DND-41 (cell line): ENCODE measurements at regions not wholly inside any gene's neighbourhood (a gene's known extent, or its start where the extent isn't known, plus 50 kb on each side); places are given as distances from the start of the nearest gene placed in this dataset.

Experiments used
- ATAC-seq: fragments of 200-7000 bp; cut with Tn5 transposase; 3 replicates; pipeline ENCODE4 v1.9.1; 2021; ENCODE audit warnings: low read depth; ENCODE audit not compliant: insufficient read depth
- DNase-seq: peaks from one replicate; pipeline ENCODE4 v3.0.0-alpha.2; 2020
- H2AFZ ChIP-seq: 2 replicates; pipeline ENCODE4 v1.6.0; 2012; ENCODE audit warnings: low read depth, low read length
- H3K27ac ChIP-seq: 2 replicates; pipeline ENCODE4 v1.5.1; 2012; ENCODE audit warnings: low read length, inconsistent platforms
- H3K27me3 ChIP-seq: fragments of 200-600 bp; sonication (generic); 2 replicates; pipeline ENCODE4 v1.6.0; 2012; ENCODE audit warnings: low read length, mild to moderate bottlenecking, inconsistent platforms; ENCODE audit not compliant: insufficient read depth, poor library complexity
- H3K36me3 ChIP-seq: 2 replicates; pipeline ENCODE4 v1.5.1; 2012; ENCODE audit warnings: low read length, inconsistent platforms; ENCODE audit not compliant: insufficient read depth
- H3K4me1 ChIP-seq: 2 replicates; pipeline ENCODE4 v1.5.1; 2012; ENCODE audit warnings: mild to moderate bottlenecking, low read length; ENCODE audit not compliant: insufficient read depth
- H3K4me2 ChIP-seq: 2 replicates; pipeline ENCODE4 v1.6.0; 2012; ENCODE audit warnings: mild to moderate bottlenecking, moderate library complexity, low read length, inconsistent platforms; ENCODE audit not compliant: insufficient read depth
- H3K4me3 ChIP-seq, 2 experiments: fragments of 200-600 bp in 1 of 2; shearing (Covaris generic) in 1 of 2; 2 replicates each; pipeline ENCODE4 v1.5.1; 2012 to 2016; ENCODE audit warnings: inconsistent platforms in 2 of 2, low read length in 2 of 2, mild to moderate bottlenecking in 2 of 2, low read depth in 1 of 2, moderate library complexity in 1 of 2
- H3K79me2 ChIP-seq: 2 replicates; pipeline ENCODE4 v1.6.0; 2012; ENCODE audit warnings: low read length, inconsistent platforms; ENCODE audit not compliant: insufficient read depth
- H3K9ac ChIP-seq: 2 replicates; pipeline ENCODE4 v1.6.0; 2012; ENCODE audit warnings: low read depth, mild to moderate bottlenecking, inconsistent platforms, low read length, moderate library complexity
- H3K9me3 ChIP-seq: 2 replicates; pipeline ENCODE4 v1.5.1; 2012; ENCODE audit warnings: low read length, moderate library complexity, mild to moderate bottlenecking, inconsistent platforms; ENCODE audit not compliant: insufficient read depth, severe bottlenecking
- H4K20me1 ChIP-seq: 2 replicates; pipeline ENCODE4 v1.6.0; 2012; ENCODE audit warnings: low read length; ENCODE audit not compliant: insufficient read depth
- EZH2 ChIP-seq: IDR thresholded peaks from 3 replicates; pipeline ENCODE4 v1.6.1; 2012; ENCODE audit warnings: borderline replicate concordance, low read depth, mild to moderate bottlenecking, moderate library complexity, low read length, inconsistent platforms; ENCODE audit not compliant: severe bottlenecking
- TF ChIP-seq, protein P1 (sequence below): IDR thresholded peaks from 2 replicates; pipeline ENCODE4 v1.5.1; 2012; ENCODE audit warnings: borderline replicate concordance, low read length, moderate library complexity, mild to moderate bottlenecking; ENCODE audit not compliant: poor library complexity, severe bottlenecking; ENCODE audit errors: extremely low read depth

GRCh38 chr7:121578669-121579068, 182.6 kb upstream of the FAM3C start:
- DNase-seq, result no peak
- H3K4me2 ChIP-seq, result no peak overlapping the region
- H3K27me3 ChIP-seq, result peaks cover 7% of the 10 kb centered on the region
- H3K9ac ChIP-seq, result no peak overlapping the region
- no peak overlapping the region for H3K4me3 ChIP-seq
- no peaks in the 10 kb centered on the region for H4K20me1 ChIP-seq
- H3K9me3 ChIP-seq, result no peaks in the 10 kb centered on the region
- no peaks in the 10 kb centered on the region for H3K79me2 ChIP-seq
- H3K27ac ChIP-seq, result no peak overlapping the region
- no peak for ATAC-seq
- no peak for TF ChIP-seq EZH2
- TF ChIP-seq, protein P1, sequence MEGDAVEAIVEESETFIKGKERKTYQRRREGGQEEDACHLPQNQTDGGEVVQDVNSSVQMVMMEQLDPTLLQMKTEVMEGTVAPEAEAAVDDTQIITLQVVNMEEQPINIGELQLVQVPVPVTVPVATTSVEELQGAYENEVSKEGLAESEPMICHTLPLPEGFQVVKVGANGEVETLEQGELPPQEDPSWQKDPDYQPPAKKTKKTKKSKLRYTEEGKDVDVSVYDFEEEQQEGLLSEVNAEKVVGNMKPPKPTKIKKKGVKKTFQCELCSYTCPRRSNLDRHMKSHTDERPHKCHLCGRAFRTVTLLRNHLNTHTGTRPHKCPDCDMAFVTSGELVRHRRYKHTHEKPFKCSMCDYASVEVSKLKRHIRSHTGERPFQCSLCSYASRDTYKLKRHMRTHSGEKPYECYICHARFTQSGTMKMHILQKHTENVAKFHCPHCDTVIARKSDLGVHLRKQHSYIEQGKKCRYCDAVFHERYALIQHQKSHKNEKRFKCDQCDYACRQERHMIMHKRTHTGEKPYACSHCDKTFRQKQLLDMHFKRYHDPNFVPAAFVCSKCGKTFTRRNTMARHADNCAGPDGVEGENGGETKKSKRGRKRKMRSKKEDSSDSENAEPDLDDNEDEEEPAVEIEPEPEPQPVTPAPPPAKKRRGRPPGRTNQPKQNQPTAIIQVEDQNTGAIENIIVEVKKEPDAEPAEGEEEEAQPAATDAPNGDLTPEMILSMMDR, result no peak
- no peaks in the 10 kb centered on the region for H3K4me1 ChIP-seq
- H2AFZ ChIP-seq, result no peak overlapping the region
- no peaks in the 10 kb centered on the region for H3K36me3 ChIP-seq

- H3K4me2 ChIP-seq, result no peak overlapping the region
- DNase-seq (no peak), ATAC-seq (no peak)
- H2AFZ ChIP-seq, result no peak overlapping the region
- H3K4me3 ChIP-seq, result no peak overlapping the region
- no peaks in the 10 kb centered on the region for H4K20me1 ChIP-seq
- no peak for TF ChIP-seq EZH2
- TF ChIP-seq, protein P1, result no peak
- peaks cover 7% of the 10 kb centered on the region for H3K27me3 ChIP-seq
- H3K27ac ChIP-seq, result no peak overlapping the region
- H3K79me2 ChIP-seq, result no peaks in the 10 kb centered on the region
- H3K9me3 ChIP-seq, result no peaks in the 10 kb centered on the region
- no peak overlapping the region for H3K9ac ChIP-seq
- H3K36me3 ChIP-seq, result no peaks in the 10 kb centered on the region
- no peaks in the 10 kb centered on the region for H3K4me1 ChIP-seq
Measured at GRCh38 chr7:121576148-121576917, 180.2 kb upstream of the FAM3C start.

GRCh38 chr7:121575194-121575765, 179.2 kb upstream of the FAM3C start:
- Histone ChIP-seq H3K27ac (no peak overlapping the region), H3K9ac (no peak overlapping the region), H3K36me3 (no peaks in the 10 kb centered on the region), H4K20me1 (no peaks in the 10 kb centered on the region), H3K9me3 (no peaks in the 10 kb centered on the region), H2AFZ (no peak overlapping the region), H3K4me3 (no peak overlapping the region), H3K4me2 (no peak overlapping the region), H3K27me3 (peaks cover 7% of the 10 kb centered on the region), H3K4me1 (no peaks in the 10 kb centered on the region), H3K79me2 (no peaks in the 10 kb centered on the region)
- TF ChIP-seq EZH2, result no peak
- TF ChIP-seq, protein P1, result no peak
- no peak for DNase-seq
- no peak for ATAC-seq
